ENCODE measurements at regions not wholly inside any gene's neighbourhood (a gene's known extent, or its start where the extent isn't known, plus 50 kb on each side); places are given as distances from the start of the nearest gene placed in this dataset.

DNA sequence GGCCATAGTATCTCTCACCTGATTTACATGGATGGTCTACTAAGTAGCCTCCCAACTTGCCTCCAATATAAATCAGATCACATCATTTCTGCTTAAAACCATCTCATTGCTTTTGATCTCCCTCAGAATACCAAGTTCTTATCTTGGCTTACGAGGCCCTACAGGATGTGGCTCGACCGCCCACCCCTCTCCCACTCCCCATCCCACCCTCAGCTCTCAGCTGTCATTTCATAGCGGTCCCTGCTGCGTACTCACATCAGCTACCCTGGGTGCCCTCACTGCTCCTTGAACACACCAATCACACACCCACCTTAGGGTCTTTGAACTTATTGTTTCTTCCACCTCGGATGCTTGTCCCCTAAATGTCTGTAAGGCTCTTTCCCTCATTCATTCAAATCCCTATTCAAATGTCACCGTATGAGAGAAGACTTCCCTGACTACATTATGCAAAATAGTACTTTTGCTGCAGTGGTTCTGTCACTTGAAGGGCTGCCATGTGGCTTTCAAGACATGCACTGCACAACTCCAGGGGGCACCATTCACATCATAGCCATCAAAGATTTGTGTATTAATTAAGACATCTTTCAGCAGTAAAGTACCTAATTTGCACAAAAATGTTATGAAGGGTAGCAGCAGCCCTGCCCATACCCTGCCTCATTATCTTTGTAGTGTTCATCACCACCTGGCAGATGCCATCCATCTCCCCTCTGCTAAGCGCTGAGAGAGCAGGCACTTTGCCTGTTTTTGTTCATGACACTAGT is 171.1 kb downstream of the ENC1 start:
- TF ChIP-seq, protein P1, sequence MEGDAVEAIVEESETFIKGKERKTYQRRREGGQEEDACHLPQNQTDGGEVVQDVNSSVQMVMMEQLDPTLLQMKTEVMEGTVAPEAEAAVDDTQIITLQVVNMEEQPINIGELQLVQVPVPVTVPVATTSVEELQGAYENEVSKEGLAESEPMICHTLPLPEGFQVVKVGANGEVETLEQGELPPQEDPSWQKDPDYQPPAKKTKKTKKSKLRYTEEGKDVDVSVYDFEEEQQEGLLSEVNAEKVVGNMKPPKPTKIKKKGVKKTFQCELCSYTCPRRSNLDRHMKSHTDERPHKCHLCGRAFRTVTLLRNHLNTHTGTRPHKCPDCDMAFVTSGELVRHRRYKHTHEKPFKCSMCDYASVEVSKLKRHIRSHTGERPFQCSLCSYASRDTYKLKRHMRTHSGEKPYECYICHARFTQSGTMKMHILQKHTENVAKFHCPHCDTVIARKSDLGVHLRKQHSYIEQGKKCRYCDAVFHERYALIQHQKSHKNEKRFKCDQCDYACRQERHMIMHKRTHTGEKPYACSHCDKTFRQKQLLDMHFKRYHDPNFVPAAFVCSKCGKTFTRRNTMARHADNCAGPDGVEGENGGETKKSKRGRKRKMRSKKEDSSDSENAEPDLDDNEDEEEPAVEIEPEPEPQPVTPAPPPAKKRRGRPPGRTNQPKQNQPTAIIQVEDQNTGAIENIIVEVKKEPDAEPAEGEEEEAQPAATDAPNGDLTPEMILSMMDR (IDR thresholded peaks at IDR 0.05) = no peak
- 82 to 89% (median 86%) methylated on average over 8 of the region's 8 CpGs for WGBS, 3 donors
- intact Hi-C loops (cut with DNase I) = no loop called here
- H3K36me3 ChIP-seq (ENCODE audit: insufficient read depth in 1 of 2, low read depth in 1 of 2) = no peaks in the 10 kb centered on the region
- ATAC-seq = no peak
- H3K27me3 ChIP-seq (ENCODE audit: insufficient read depth in 3 of 3, low read length in 2 of 3) = no peaks in the 10 kb centered on the region
- H3K4me3 ChIP-seq = no peak overlapping the region
- no peaks in the 10 kb centered on the region for H3K9me3 ChIP-seq
- H3K27ac ChIP-seq = no peak overlapping the region
- no peak for DNase-seq
- H3K4me1 ChIP-seq = no peaks in the 10 kb centered on the region

DNA sequence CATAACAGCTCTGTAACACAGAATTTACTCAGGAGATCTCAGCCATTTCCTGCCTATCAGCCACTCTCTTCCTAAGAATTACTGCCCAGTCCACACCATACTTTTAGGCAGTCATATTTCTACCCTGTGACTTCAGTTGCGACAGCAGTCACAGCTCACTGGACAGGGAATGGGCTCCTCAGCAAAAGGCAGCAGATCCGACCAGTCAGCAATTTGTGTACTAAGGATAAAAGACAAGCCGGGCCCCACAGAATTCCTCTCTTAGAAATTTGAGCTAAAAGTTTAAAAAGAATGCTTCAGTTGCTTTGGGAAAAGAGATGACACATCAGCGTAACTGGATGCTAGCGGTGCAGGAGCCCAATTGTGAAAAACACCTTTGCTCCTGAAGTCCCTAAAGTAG is 172.1 kb downstream of the ENC1 start:
- TF ChIP-seq, protein P1 (IDR thresholded peaks at IDR 0.05) = no peak
- no peak for ATAC-seq

DNA sequence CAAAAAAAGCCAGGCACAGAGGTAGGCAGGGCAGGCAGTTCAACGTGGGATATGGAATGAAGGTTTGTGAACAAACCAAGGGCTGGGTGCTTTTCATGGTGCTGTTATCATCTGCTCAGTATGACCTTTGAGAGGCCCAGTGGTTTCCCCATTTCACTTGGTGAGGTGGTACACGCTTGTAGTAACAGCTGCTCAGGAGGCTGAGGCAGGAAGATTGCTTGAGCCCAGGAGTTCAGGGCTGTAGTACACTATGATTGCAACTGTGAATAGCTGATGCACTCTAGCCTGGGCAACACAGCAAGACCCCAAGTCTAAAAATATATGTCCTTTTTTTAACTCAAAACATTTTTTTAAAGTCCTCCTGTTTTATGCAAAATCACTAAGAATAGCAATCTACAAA is 174.8 kb downstream of the ENC1 start:
- WGBS, 3 donors = 81 to 93% (median 91%) methylated on average over 2 of the region's 2 CpGs
- Histone ChIP-seq H3K36me3 (ENCODE audit: insufficient read depth in 1 of 2, low read depth in 1 of 2) (no peaks in the 10 kb centered on the region), H3K4me3 (no peak overlapping the region), H3K9me3 (no peaks in the 10 kb centered on the region), H3K27ac (no peak overlapping the region), H3K27me3 (ENCODE audit: insufficient read depth in 3 of 3, low read length in 2 of 3) (no peaks in the 10 kb centered on the region), H3K4me1 (no peaks in the 10 kb centered on the region)
- TF ChIP-seq, protein P1 (IDR thresholded peaks at IDR 0.05) = no peak
- DNase-seq (no peak), ATAC-seq (no peak)
- intact Hi-C loops (cut with DNase I) = no loop called here

More for the DNA sequence above, 172.1 kb downstream of the ENC1 start:
- Histone ChIP-seq H3K27me3 (ENCODE audit: insufficient read depth in 3 of 3, low read length in 2 of 3) (no peaks in the 10 kb centered on the region), H3K4me1 (no peaks in the 10 kb centered on the region), H3K9me3 (no peaks in the 10 kb centered on the region), H3K36me3 (ENCODE audit: insufficient read depth in 1 of 2, low read depth in 1 of 2) (no peaks in the 10 kb centered on the region), H3K27ac (no peak overlapping the region), H3K4me3 (no peak overlapping the region)
- intact Hi-C loops (cut with DNase I) = no loop called here
- 87 to 95% (median 92%) methylated on average over 5 of the region's 5 CpGs for WGBS, 3 donors
- DNase-seq = no peak

DNA sequence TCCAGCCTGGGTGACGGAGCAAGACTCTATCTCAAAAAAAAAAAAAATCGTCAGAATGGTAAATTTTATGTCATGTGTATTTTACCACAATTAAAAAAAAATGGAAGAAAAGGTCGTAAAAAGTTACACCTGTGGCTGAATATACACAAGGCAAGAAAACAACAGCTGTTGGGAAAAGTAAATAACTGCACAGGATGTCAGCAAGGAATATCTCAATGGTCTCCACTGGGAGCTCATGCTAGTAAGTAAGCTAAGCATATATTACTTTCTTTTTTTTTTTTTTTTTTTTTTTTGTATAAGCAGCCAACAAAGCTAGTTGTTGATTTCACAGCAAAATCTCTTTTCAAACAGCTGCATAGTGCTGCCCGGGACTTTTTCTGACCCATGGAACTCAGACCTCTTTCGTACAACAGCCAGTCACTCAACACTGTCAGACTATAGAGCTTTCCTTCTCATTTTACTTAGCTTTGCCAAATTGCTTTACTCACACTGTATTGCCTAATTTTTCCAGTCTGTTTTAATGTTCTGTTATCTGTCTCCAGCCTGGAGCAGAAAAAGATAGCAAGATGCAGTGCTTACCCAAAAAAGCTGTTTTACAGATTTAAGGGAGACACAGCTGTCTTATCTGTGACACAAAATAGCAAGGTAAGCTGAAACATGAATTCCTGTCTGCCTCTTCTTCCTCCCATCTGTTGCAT is 175.9 kb downstream of the ENC1 start:
- Histone ChIP-seq H3K36me3 (ENCODE audit: insufficient read depth in 1 of 2, low read depth in 1 of 2) (no peaks in the 10 kb centered on the region), H3K27ac (no peak overlapping the region), H3K4me3 (no peak overlapping the region), H3K4me1 (no peaks in the 10 kb centered on the region), H3K27me3 (ENCODE audit: insufficient read depth in 3 of 3, low read length in 2 of 3) (no peaks in the 10 kb centered on the region), H3K9me3 (no peaks in the 10 kb centered on the region)
- intact Hi-C loops (cut with DNase I) = no loop called here
- ATAC-seq = peak in 1 of 4 donors; percentile 46
- 34 to 57% (median 44%) methylated on average over 5 of the region's 5 CpGs for WGBS, 3 donors
- no peak for DNase-seq
- TF ChIP-seq, protein P1 (IDR thresholded peaks at IDR 0.05) = no peak
